ENCODE measurements at regions not wholly inside any gene's neighbourhood (a gene's known extent, or its start where the extent isn't known, plus 50 kb on each side); places are given as distances from the start of the nearest gene placed in this dataset.

GRCh38 chr2:40559175-40559574, 107.3 kb upstream of the SLC8A1 start:
- H3K9me3 ChIP-seq = no peaks in the 10 kb centered on the region
- H3K4me1 ChIP-seq = no peaks in the 10 kb centered on the region
- H3K4me3 ChIP-seq = no peak overlapping the region
- intact Hi-C loops (cut with DNase I) = loop anchor here (10.0 kb wide), 2 partner anchors 314 to 344 kb away; no protein-coding TSS in a partner anchor
- no peak overlapping the region for H3K27ac ChIP-seq
- no peaks in the 10 kb centered on the region for H3K36me3 ChIP-seq
- no peak for TF ChIP-seq CTCF (IDR thresholded peaks at IDR 0.05)
- no peaks in the 10 kb centered on the region for H3K27me3 ChIP-seq
- DNase-seq (ENCODE audit: low spot score in 2 of 2) = no peak

- Histone ChIP-seq H3K27me3 (no peaks in the 10 kb centered on the region), H3K36me3 (no peaks in the 10 kb centered on the region), H3K9me3 (no peaks in the 10 kb centered on the region), H3K4me1 (no peaks in the 10 kb centered on the region), H3K27ac (no peak overlapping the region), H3K4me3 (no peak overlapping the region)
- intact Hi-C loops (cut with DNase I) = no loop called here
- no peak for DNase-seq (ENCODE audit: low spot score in 2 of 2)
- no peak for TF ChIP-seq CTCF (IDR thresholded peaks at IDR 0.05)
These were observed 112.3 kb upstream of the SLC8A1 start for GRCh38 chr2:40564184-40564583.

GRCh38 chr2:40579247-40579646, 127.4 kb upstream of the SLC8A1 start:
- DNase-seq (ENCODE audit: low spot score in 2 of 2) = no peak
- TF ChIP-seq CTCF (IDR thresholded peaks at IDR 0.05) = no peak
- Histone ChIP-seq H3K9me3 (no peaks in the 10 kb centered on the region), H3K27me3 (no peaks in the 10 kb centered on the region), H3K4me1 (no peaks in the 10 kb centered on the region), H3K36me3 (no peaks in the 10 kb centered on the region), H3K27ac (no peak overlapping the region), H3K4me3 (no peak overlapping the region)
- intact Hi-C loops (cut with DNase I) = no loop called here

- DNase-seq (ENCODE audit: low spot score in 2 of 2) = no peak
- no peak overlapping the region for H3K27ac ChIP-seq
- no peaks in the 10 kb centered on the region for H3K27me3 ChIP-seq
- H3K9me3 ChIP-seq = no peaks in the 10 kb centered on the region
- H3K4me3 ChIP-seq = no peak overlapping the region
- TF ChIP-seq CTCF (IDR thresholded peaks at IDR 0.05) = no peak
- no peaks in the 10 kb centered on the region for H3K4me1 ChIP-seq
- intact Hi-C loops (cut with DNase I) = no loop called here
- H3K36me3 ChIP-seq = no peaks in the 10 kb centered on the region
These were observed 132.5 kb upstream of the SLC8A1 start for GRCh38 chr2:40584432-40584831.

GRCh38 chr2:40591774-40592173, 139.9 kb upstream of the SLC8A1 start:
- no peak for TF ChIP-seq CTCF (IDR thresholded peaks at IDR 0.05)
- Histone ChIP-seq H3K9me3 (no peaks in the 10 kb centered on the region), H3K4me1 (no peaks in the 10 kb centered on the region), H3K4me3 (no peak overlapping the region), H3K27me3 (no peaks in the 10 kb centered on the region), H3K27ac (no peak overlapping the region), H3K36me3 (no peaks in the 10 kb centered on the region)
- intact Hi-C loops (cut with DNase I) = no loop called here
- no peak for DNase-seq (ENCODE audit: low spot score in 2 of 2)

GRCh38 chr2:40592218-40592617, 140.3 kb upstream of the SLC8A1 start:
- Histone ChIP-seq H3K36me3 (no peaks in the 10 kb centered on the region), H3K27me3 (no peaks in the 10 kb centered on the region), H3K27ac (no peak overlapping the region), H3K4me3 (no peak overlapping the region), H3K4me1 (no peaks in the 10 kb centered on the region), H3K9me3 (no peaks in the 10 kb centered on the region)
- intact Hi-C loops (cut with DNase I) = no loop called here
- no peak for TF ChIP-seq CTCF (IDR thresholded peaks at IDR 0.05)
- DNase-seq (ENCODE audit: low spot score in 2 of 2) = no peak

Measured in ascending aorta (tissue), 2 donors.